ENCODE measurements at regions not wholly inside any gene's neighbourhood (a gene's known extent, or its start where the extent isn't known, plus 50 kb on each side); places are given as distances from the start of the nearest gene placed in this dataset.
"Not testable (repeated sequence)": the region's sequence is repeated elsewhere in the genome, so short reads cannot be mapped to it uniquely, and the experiment has no call there.

- TF ChIP-seq, protein P1, sequence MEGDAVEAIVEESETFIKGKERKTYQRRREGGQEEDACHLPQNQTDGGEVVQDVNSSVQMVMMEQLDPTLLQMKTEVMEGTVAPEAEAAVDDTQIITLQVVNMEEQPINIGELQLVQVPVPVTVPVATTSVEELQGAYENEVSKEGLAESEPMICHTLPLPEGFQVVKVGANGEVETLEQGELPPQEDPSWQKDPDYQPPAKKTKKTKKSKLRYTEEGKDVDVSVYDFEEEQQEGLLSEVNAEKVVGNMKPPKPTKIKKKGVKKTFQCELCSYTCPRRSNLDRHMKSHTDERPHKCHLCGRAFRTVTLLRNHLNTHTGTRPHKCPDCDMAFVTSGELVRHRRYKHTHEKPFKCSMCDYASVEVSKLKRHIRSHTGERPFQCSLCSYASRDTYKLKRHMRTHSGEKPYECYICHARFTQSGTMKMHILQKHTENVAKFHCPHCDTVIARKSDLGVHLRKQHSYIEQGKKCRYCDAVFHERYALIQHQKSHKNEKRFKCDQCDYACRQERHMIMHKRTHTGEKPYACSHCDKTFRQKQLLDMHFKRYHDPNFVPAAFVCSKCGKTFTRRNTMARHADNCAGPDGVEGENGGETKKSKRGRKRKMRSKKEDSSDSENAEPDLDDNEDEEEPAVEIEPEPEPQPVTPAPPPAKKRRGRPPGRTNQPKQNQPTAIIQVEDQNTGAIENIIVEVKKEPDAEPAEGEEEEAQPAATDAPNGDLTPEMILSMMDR (IDR thresholded peaks at IDR 0.05; ENCODE audit: borderline replicate concordance, extremely low read depth, low read length, poor library complexity, severe bottlenecking): not testable (repeated sequence)
- not testable (repeated sequence) for TF ChIP-seq EZH2 (IDR thresholded peaks at IDR 0.05; ENCODE audit: borderline replicate concordance, low read depth, low read length, severe bottlenecking)
Observed at GRCh38 chr17:20379251-20379650, 88.1 kb downstream of the LGALS9B start.
